ENCODE measurements at regions not wholly inside any gene's neighbourhood (a gene's known extent, or its start where the extent isn't known, plus 50 kb on each side); places are given as distances from the start of the nearest gene placed in this dataset.

DNA sequence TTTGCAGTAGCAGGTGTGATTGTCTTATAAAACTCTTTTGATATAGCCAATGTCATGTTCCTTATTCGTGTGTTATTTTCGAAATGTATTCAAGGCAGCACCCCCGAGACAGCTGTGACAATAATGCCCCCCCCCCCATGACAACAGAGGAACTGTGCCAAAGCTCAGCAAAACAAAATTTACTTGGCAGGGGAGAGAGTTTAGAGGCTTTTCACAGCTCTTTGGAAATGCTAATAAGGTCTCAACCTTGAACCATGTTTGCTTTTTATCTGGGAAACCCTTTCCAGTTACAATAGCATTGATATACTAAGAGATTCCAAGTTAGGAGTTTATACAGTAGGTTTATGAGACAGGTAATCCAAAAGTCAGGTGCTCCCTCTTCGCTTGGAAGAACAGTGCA is 56.4 kb upstream of the USP44 start:
- Histone ChIP-seq H3K27me3 (ENCODE audit: insufficient read depth, low read length) (no peaks in the 10 kb centered on the region), H2AFZ (ENCODE audit: low read length, unreplicated experiment) (no peak overlapping the region), H3K36me3 (ENCODE audit: insufficient read depth, low read length) (no peaks in the 10 kb centered on the region), H3K27ac (ENCODE audit: low read depth, low read length) (no peak overlapping the region), H3K4me1 (ENCODE audit: control insufficient read depth, insufficient read depth, low read length, unreplicated experiment) (peaks cover 31% of the 10 kb centered on the region), H3K4me3 (ENCODE audit: low read depth, low read length) (no peak overlapping the region), H3K79me2 (ENCODE audit: control insufficient read depth, insufficient read depth, low read length, unreplicated experiment) (no peaks in the 10 kb centered on the region)

DNA sequence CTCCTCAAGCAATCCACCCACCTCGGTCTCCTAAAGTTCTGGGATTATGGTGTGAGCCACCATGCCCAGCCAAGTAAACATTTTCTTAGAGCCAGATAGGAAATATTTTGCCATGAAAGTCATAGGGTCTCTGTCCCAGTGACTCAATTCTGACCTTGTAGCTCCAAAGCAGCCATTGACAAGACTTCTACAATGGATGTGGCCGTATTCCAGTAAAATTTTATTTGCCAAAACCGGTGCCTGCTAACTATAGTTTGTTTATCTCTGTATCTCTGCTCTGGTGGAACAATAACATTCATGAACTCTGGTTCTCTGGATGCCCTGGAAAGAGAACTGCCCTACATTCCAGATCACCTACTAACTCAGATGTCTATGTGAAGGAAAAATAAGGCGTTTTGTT is 54.6 kb upstream of the USP44 start:
- Histone ChIP-seq H3K27ac (ENCODE audit: low read depth, low read length) (peak overlapping the region; percentile 50), H2AFZ (ENCODE audit: low read length, unreplicated experiment) (no peak overlapping the region), H3K27me3 (ENCODE audit: insufficient read depth, low read length) (no peaks in the 10 kb centered on the region), H3K4me3 (ENCODE audit: low read depth, low read length) (0 out of 2 replicates have a peak overlapping the region, but pooled peaks have one; percentile 10), H3K79me2 (ENCODE audit: control insufficient read depth, insufficient read depth, low read length, unreplicated experiment) (no peaks in the 10 kb centered on the region), H3K4me1 (ENCODE audit: control insufficient read depth, insufficient read depth, low read length, unreplicated experiment) (peaks cover 44% of the 10 kb centered on the region), H3K36me3 (ENCODE audit: insufficient read depth, low read length) (no peaks in the 10 kb centered on the region)

DNA sequence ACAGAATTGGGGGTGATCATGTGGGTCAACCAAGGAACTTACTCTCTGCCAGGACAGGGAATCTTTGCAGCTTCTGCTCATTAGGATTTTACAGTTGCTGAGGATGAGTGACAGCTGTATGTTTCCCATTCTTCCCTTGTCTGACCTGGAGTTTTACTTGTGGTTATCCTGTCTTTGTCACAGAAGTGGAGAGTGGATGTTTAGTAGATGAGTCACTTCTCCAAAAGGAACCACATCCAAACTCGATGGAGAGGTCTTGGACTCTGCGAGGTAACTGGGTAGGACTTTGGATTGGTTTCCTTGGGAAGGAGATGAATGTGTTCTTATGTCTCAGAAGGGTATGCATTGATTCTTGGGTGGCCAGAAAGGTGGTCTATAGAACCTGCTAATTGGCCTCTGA is 53.8 kb upstream of the USP44 start:
- Histone ChIP-seq H3K4me3 (ENCODE audit: low read depth, low read length) (no peak overlapping the region), H3K27me3 (ENCODE audit: insufficient read depth, low read length) (no peaks in the 10 kb centered on the region), H3K36me3 (ENCODE audit: insufficient read depth, low read length) (no peaks in the 10 kb centered on the region), H2AFZ (ENCODE audit: low read length, unreplicated experiment) (no peak overlapping the region), H3K79me2 (ENCODE audit: control insufficient read depth, insufficient read depth, low read length, unreplicated experiment) (no peaks in the 10 kb centered on the region), H3K27ac (ENCODE audit: low read depth, low read length) (peak overlapping the region; percentile 50; the same call in 1 of the 2 replicates), H3K4me1 (ENCODE audit: control insufficient read depth, insufficient read depth, low read length, unreplicated experiment) (peaks cover 42% of the 10 kb centered on the region)

DNA sequence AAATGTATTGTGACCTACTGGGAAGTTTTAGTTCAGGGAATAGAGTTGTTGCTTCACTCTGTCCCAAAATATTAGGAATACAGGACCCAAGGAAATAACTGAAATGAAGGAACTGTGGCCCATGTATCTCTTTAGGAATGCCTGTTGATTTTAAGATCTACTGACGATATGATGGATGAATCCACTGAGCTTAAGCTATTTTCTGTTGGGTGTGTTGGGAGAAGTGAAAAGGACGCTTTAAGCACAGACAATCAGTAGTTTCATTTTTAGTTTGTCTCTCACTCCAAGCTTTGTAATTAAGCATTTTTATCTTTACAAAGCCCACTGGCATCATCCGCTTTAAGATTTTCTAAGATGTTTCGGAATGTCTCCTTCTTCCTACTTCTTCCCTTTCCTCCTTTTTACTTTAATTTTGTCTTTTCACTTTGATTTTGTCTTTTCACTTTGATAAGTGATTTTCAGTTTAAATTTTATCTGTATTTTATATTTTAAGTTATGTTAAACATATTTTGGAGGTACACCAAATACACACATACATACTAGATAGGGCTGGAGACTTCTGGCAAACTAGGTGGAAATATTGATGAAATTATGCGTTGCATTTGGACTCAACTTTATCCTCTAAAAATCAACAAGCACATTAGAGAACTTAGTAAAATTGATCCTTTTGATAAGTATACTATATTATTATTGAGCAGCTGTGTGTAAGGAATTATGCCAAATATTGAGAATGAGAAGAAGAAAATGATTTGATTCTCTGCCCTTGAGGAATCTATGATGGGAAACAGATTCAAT is 52.3 kb upstream of the USP44 start:
- peaks cover 35% of the 10 kb centered on the region for H3K4me1 ChIP-seq (ENCODE audit: control insufficient read depth, insufficient read depth, low read length, unreplicated experiment)
- H3K36me3 ChIP-seq (ENCODE audit: insufficient read depth, low read length) = no peaks in the 10 kb centered on the region
- no peaks in the 10 kb centered on the region for H3K79me2 ChIP-seq (ENCODE audit: control insufficient read depth, insufficient read depth, low read length, unreplicated experiment)
- H3K4me3 ChIP-seq (ENCODE audit: low read depth, low read length) = no peak overlapping the region
- no peak overlapping the region for H2AFZ ChIP-seq (ENCODE audit: low read length, unreplicated experiment)
- no peaks in the 10 kb centered on the region for H3K27me3 ChIP-seq (ENCODE audit: insufficient read depth, low read length)
- H3K27ac ChIP-seq (ENCODE audit: low read depth, low read length) = no peak overlapping the region

DNA sequence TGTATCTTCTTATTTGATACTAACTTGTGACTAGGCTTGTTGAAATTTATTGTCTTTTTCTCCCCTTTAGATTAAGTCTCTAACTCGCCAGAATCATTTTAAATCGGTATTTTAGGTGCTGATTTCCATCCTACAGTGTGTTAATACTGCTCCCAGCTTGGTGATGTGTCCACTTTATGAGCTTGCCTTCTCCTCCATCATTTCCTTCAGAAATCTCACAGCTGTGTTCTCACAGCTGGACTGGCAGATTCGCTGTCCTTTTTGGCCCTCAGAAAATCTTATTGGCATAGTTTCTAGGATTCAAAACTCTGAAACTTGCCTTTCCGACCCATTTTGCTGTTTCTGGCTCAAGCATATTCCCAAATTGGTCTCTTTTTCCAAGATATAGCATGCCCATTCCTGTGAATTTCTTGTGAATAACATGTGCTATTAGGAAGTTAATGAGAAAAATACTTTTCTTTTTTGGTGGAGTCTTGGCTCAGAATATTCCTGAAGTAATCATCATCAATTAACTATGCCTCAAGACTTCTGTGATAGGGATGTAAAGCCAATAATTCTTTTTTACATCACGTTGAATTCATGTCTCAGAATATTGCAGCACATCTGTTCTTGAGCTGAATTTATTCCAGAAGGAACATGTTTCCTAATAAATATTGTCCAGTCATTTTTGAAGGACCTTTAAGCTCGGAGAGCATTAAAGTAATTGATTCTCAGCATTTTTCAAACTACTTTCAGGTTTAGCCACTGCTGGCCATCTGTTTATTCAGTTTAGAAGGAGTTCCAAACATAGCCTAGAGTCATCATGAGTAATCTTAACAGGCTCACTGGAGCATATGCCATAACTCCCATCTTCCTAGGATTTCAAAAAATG is 50.0 kb upstream of the USP44 start:
- H3K27ac ChIP-seq (ENCODE audit: low read depth, low read length) = no peak overlapping the region
- no peaks in the 10 kb centered on the region for H3K79me2 ChIP-seq (ENCODE audit: control insufficient read depth, insufficient read depth, low read length, unreplicated experiment)
- peak overlapping the region; percentile 1 for H2AFZ ChIP-seq (ENCODE audit: low read length, unreplicated experiment)
- H3K36me3 ChIP-seq (ENCODE audit: insufficient read depth, low read length) = no peaks in the 10 kb centered on the region
- H3K27me3 ChIP-seq (ENCODE audit: insufficient read depth, low read length) = no peaks in the 10 kb centered on the region
- H3K4me1 ChIP-seq (ENCODE audit: control insufficient read depth, insufficient read depth, low read length, unreplicated experiment) = peaks cover 31% of the 10 kb centered on the region
- no peak overlapping the region for H3K4me3 ChIP-seq (ENCODE audit: low read depth, low read length)
